ENCODE measurements at regions not wholly inside any gene's neighbourhood (a gene's known extent, or its start where the extent isn't known, plus 50 kb on each side); places are given as distances from the start of the nearest gene placed in this dataset.
"Not testable (repeated sequence)": the region's sequence is repeated elsewhere in the genome, so short reads cannot be mapped to it uniquely, and the experiment has no call there.

DNA sequence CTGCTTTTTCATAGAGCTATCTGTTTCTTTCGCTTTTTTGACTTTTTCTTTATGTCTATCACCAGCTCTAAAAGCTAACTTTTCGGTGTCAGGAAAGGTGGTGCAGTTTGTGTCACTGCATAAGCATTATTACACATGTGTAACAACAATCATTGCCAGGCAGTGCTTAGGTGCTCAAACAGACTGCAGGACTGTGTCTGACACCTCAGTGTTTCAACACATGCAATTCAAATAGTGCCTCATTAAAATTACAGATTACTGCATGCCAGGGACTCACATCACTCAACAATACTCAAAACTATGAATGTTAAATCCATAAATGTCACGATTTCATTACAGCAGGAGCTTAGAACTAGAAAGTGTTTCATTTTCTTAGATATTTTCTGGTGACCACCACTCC is 265.3 kb upstream of the SMIM30 start:
- DNase-seq (ENCODE audit: low read depth), result no peak

DNA sequence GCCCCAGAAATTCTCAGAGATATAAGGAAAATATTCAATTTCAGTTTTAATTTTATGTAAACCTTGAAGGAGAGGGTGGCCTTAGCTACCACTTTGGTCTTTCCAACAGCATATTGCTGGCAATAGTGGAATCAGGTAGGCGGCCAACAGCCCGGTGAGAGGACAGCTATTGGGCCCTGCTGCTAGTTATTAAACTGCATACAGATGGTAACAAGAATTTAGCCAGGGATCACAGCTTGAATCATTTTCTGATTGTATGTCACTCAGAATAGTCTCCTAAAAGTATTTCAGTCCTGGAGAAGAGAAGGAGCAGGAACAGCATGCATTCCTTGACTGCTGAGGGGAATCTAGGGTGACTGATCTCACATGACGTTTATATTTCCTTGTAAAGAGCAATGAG is 261.4 kb upstream of the SMIM30 start:
- no peak for DNase-seq (ENCODE audit: low read depth)

DNA sequence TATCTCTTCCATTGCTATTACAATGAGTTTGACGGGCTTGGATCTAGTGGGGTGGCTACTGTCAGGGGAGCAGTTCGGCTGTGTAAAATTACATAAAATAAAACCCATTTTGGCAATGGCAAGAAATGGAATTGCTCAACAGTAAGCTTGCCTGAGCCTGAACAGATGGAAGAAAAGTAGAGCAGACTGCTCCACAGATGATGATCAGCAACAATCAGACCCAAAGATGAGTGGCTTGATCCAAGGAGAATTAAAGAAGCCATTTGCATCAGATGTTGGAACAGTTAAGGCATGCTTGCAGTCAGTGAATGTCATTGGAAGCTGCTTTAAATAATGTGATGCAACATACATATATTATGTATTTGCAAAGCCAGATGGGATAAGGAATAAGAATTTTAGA is 256.6 kb upstream of the SMIM30 start:
- no peak for DNase-seq (ENCODE audit: low read depth)

GRCh38 chr7:113373863-113374262 is 255.5 kb upstream of the SMIM30 start:
- DNase-seq (ENCODE audit: low read depth), result no peak

DNA sequence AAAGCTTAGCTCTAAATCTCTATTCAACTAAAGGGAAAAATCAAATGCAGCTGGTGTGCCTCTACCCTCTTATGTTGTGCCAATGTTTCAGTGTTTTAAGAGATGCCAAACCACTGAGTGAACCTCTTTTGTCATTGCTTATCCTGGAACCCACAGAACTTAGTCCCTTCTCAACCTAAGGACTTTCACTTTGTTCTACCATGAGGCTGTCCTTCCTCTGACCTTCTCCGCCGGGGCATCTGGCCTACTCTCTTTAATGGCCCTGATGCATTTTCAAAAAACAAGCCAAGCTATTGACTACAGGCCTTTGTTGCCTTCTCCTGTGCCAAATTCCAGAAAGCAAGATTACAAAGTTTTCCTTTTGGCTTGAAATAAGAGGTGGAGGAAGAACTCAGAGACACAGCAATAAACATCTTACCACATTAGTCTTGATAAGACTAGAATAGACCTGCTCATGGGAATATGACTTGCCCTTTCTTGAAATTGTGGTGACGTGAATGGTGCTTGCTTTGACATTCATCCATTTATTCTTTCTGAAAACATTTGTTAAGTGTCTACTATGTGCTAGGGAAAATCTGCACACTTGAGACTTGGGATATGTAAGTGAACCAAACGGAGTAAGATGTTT is 253.2 kb upstream of the SMIM30 start:
- no peak for DNase-seq (ENCODE audit: low read depth)

DNA sequence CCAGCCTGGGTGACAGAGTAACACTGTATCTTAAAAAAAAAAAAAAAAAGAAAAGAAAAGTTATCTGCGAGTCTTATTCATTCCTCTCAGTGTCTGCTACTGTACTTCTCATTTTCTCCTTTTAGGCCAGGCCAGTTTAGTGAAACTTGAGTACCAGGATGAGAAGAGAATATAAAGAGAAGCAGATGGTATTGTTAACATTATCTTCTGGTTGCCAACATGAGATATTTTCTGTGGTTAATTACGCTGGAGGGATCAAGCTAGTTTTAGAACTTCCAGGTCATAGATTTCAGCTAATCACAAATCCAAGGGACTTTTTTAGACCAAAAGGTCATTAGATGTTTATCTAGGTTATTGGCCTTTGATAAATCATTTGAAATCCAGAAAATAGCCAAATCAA is 252.6 kb upstream of the SMIM30 start:
- DNase-seq (ENCODE audit: low read depth), result no peak

DNA sequence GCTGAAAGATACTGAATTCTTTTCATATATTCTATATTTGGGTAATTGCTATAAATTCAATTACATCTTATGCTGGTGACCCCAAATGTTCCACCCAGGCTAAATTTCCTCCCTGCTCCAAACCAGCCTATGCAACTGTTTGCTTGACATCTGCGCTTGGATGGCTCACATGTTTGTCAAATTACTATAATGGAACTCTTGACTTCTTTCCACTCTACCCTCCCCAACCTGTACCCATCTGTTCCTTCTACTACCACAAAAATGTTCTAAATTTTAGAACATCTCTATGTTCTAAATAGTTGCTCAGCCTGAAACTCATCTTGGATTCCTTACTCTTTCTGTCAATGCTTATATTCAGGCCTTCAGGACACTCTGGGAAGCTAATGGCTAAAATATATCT is 249.9 kb upstream of the SMIM30 start:
- DNase-seq (ENCODE audit: low read depth), result no peak

- DNase-seq (ENCODE audit: low read depth), result no peak
Observed at GRCh38 chr7:113367041-113367586, 248.8 kb upstream of the SMIM30 start.

- no peak for DNase-seq (ENCODE audit: low read depth)
Observed at GRCh38 chr7:113366122-113366521, 247.8 kb upstream of the SMIM30 start.

DNA sequence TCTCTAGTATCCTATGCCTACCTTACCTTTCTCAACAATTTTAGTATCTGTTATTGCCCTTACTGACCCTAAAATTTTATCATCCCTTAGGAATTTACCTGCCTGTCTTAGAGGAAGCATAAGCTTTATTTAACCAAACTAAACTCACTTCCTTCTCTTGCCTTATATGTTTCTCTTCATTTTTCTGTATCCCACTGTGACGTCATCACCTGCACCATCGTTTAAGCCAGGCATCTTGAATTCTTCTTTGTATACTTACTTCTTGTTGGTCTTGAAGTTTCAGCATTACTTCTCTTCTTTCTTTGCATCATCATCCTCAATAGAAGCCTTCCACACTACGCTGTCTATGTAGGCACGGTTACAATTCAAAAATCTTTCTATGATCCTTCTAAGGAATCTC is 231.0 kb upstream of the SMIM30 start:
- DNase-seq (ENCODE audit: low read depth), result no peak

DNA sequence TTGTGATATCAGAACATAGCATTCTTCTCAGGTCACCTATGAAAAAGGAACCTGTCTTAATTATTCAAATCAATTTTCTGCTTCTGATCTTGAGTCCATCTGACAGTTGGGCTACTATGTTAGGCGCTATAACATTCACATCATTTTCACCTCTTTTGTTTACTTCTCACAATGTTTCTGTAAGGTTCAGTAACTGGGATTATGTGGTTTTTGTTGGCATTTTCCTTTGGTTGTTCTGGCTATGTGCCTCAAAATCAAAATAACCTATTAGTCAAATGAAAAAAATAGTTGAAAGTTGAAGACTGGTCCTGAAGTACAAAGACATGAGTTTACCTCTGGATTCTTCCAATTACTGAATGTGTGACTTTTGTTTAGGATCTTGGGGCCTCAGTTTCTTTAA is 221.3 kb upstream of the SMIM30 start:
- DNase-seq (ENCODE audit: low read depth), result no peak

GRCh38 chr7:113338071-113338696 is 219.8 kb upstream of the SMIM30 start:
- DNase-seq (ENCODE audit: low read depth), result no peak

- not testable (repeated sequence) for DNase-seq (ENCODE audit: low read depth)
Observed at GRCh38 chr7:113336838-113337237, 218.5 kb upstream of the SMIM30 start.

- no peak for DNase-seq (ENCODE audit: low read depth)
Observed at GRCh38 chr7:113331155-113331898, 213.0 kb upstream of the SMIM30 start.

DNA sequence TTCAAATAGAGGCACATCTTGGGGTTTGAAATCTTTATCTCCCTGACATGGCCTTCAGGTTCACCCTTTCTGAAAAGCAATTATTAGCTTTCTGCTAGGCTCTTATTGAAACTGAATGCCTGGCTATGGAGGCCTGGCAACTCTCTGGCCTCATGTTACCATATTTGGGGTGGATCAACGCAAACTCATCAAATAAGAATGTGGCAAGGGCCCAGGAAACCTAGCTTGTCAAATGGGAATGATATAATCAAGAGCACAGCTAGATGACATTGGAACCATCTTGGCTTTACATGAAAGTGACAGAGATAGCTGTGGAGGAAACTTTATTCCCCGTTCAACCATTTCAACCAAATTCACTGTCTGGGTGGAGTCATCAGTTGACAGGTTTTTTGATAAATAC is 202.8 kb upstream of the SMIM30 start:
- DNase-seq (ENCODE audit: low read depth), result no peak

GRCh38 chr7:113320419-113320818 is 202.1 kb upstream of the SMIM30 start:
- no peak for DNase-seq (ENCODE audit: low read depth)

GRCh38 chr7:113314594-113314993 is 196.2 kb upstream of the SMIM30 start:
- DNase-seq (ENCODE audit: low read depth), result no peak

DNA sequence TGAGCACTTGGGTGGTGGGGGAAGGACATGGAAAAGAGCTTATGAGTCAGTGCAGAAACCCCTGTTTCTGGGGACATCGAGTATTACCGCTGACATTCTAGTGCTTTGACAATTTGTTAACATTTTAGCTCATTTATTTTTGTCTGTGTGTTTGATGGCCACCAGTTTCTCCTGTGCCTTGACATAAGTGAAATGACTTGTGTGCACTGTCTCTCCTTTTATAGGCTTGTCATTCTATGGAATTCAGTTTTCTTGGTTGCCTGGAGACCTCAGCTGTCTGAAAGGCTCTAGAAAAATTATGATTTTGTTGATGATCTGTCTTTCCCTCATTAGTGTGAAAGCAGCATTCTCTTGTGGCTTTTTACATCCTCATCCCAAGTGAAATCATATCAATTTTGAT is 190.0 kb upstream of the SMIM30 start:
- DNase-seq (ENCODE audit: low read depth), result no peak

GRCh38 chr7:113307147-113307546 is 188.8 kb upstream of the SMIM30 start:
- DNase-seq (ENCODE audit: low read depth), result no peak

GRCh38 chr7:113306302-113306701 is 187.9 kb upstream of the SMIM30 start:
- no peak for DNase-seq (ENCODE audit: low read depth)

- no peak for DNase-seq (ENCODE audit: low read depth)
Observed at GRCh38 chr7:113304104-113304503, 185.8 kb upstream of the SMIM30 start.

- DNase-seq (ENCODE audit: low read depth), result not testable (repeated sequence)
Observed at GRCh38 chr7:113303388-113303787, 185.0 kb upstream of the SMIM30 start.

GRCh38 chr7:113301983-113302382 is 183.6 kb upstream of the SMIM30 start:
- no peak for DNase-seq (ENCODE audit: low read depth)

Data from stimulated activated CD8-positive, alpha-beta memory T cell treated with anti-CD3 and anti-CD28 coated beads, Interleukin-7, amount 100 ng/mL, for 24 hours (primary cell).